Vagina (tissue), 2 donors: ENCODE measurements at regions not wholly inside any gene's neighbourhood (a gene's known extent, or its start where the extent isn't known, plus 50 kb on each side); places are given as distances from the start of the nearest gene placed in this dataset.

Experiments
- DNase-seq, 2 donors: peaks; one replicate each; pipeline ENCODE4 v3.0.0-alpha.2; 2017; ENCODE audit errors: extremely low spot score in 2 of 2
- H3K27ac ChIP-seq: fragments of 200-600 bp; sonication (generic); one replicate; pipeline ENCODE4 v1.5.1; 2019
- H3K27me3 ChIP-seq: fragments of 200-600 bp; sonication (generic); one replicate; pipeline ENCODE4 v1.5.1; 2019
- H3K36me3 ChIP-seq, 2 donors: fragments of 200-600 bp; sonication (generic); one replicate each; pipeline ENCODE4 v1.5.1; 2017 to 2019
- H3K4me1 ChIP-seq: fragments of 200-600 bp; sonication (generic); one replicate; pipeline ENCODE4 v1.5.1; 2019
- H3K4me3 ChIP-seq, 2 donors: fragments of 200-600 bp; sonication (generic); 1 replicate in 1 of 2; 2 replicates in 1 of 2; pipeline ENCODE4 v1.5.1; 2016 to 2019
- H3K9me3 ChIP-seq: fragments of 200-600 bp; sonication (generic); one replicate; pipeline ENCODE4 v1.5.1; 2019
- CTCF ChIP-seq, 3 experiments: fragments of 450-650 bp in 2 of 3; fragments of 200-600 bp in 1 of 3; sonication (generic) in 1 of 3; IDR thresholded peaks; one replicate each; pipeline ENCODE4 v1.5.1; 2017 to 2019; ENCODE audit warnings: antibody characterized with exemption in 3 of 3, mild to moderate bottlenecking in 2 of 3, moderate library complexity in 2 of 3
- POLR2A ChIP-seq, 2 donors: fragments of 450-650 bp; IDR thresholded peaks; one replicate each; pipeline ENCODE4 v1.6.1; 2017; ENCODE audit warnings: antibody characterized with exemption in 2 of 2, mild to moderate bottlenecking in 2 of 2, moderate library complexity in 2 of 2
- POLR2AphosphoS5 ChIP-seq, 2 donors: sonication (generic); formaldehyde crosslinking; IDR thresholded peaks; one replicate each; pipeline ENCODE4 v1.9.0; 2017; ENCODE audit warnings: antibody characterized with exemption in 2 of 2, mild to moderate bottlenecking in 2 of 2, low read depth in 1 of 2; ENCODE audit not compliant: insufficient read depth in 1 of 2
- intact Hi-C: fragments of 100-400 bp; cut with DNase I; formaldehyde crosslinking; loops from one replicate; pipeline ENCODE4 v1.15.1; 2023

DNA sequence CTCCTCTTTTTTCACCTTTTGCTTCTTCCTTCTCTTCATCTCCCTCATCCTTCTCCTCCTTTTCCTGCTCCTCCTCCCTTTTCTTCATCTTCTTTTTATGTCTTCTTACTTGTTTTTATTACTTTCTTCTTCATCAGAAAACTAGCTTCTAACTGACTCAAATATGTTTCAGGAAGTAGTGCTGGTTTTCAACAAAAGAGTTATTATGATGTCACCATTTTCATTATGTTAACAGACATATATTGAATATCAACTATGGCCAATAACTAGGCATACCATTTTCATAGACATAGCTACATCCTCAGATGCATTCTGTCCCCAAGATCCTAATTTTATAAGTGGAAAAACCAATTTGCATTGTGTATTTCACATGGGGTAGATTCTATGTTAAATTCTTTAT is 252.9 kb upstream of the PAPPA start:
- Histone ChIP-seq H3K9me3 (no peaks in the 10 kb centered on the region), H3K27me3 (no peaks in the 10 kb centered on the region), H3K36me3 (no peaks in the 10 kb centered on the region), H3K27ac (no peak overlapping the region), H3K4me3 (no peak overlapping the region), H3K4me1 (no peaks in the 10 kb centered on the region)
- intact Hi-C loops: no loop called here
- TF ChIP-seq POLR2A (IDR thresholded peaks at IDR 0.05) (no peak), CTCF (IDR thresholded peaks at IDR 0.05) (no peak), POLR2AphosphoS5 (IDR thresholded peaks at IDR 0.05; ENCODE audit: insufficient read depth in 1 of 2, low read depth in 1 of 2) (no peak)
- no peak for DNase-seq

GRCh38 chr9:115910959-115911358 is 242.6 kb upstream of the PAPPA start:
- Histone ChIP-seq H3K9me3 (no peaks in the 10 kb centered on the region), H3K27ac (no peak overlapping the region), H3K27me3 (no peaks in the 10 kb centered on the region), H3K4me3 (no peak overlapping the region), H3K36me3 (no peaks in the 10 kb centered on the region), H3K4me1 (no peaks in the 10 kb centered on the region)
- no peak for DNase-seq
- intact Hi-C loops: no loop called here
- TF ChIP-seq POLR2AphosphoS5 (IDR thresholded peaks at IDR 0.05; ENCODE audit: insufficient read depth in 1 of 2, low read depth in 1 of 2) (no peak), CTCF (IDR thresholded peaks at IDR 0.05) (no peak), POLR2A (IDR thresholded peaks at IDR 0.05) (no peak)

DNA sequence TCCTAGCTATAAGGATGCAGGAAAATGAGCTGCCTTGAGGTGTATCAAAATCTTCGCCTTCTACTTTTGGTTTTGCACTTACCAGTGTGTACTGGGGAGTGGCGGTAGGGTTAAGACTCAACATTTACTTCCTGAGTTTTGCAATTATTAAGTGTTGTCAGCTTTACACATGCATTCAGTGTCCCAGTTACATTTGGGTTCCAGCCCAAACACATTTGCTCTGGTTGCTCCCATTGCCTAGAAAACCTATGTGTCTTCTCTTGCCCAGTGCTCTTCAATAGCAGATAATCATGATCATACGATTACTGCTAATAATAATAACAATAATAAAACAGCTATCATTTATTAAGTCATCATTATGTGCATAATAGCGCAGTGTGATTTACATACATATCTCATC is 241.5 kb upstream of the PAPPA start:
- Histone ChIP-seq H3K4me3 (no peak overlapping the region), H3K36me3 (no peaks in the 10 kb centered on the region), H3K9me3 (no peaks in the 10 kb centered on the region), H3K4me1 (no peaks in the 10 kb centered on the region), H3K27ac (no peak overlapping the region), H3K27me3 (no peaks in the 10 kb centered on the region)
- no peak for DNase-seq
- TF ChIP-seq CTCF (IDR thresholded peaks at IDR 0.05) (no peak), POLR2A (IDR thresholded peaks at IDR 0.05) (no peak), POLR2AphosphoS5 (IDR thresholded peaks at IDR 0.05; ENCODE audit: insufficient read depth in 1 of 2, low read depth in 1 of 2) (no peak)
- intact Hi-C loops: no loop called here

GRCh38 chr9:115913696-115914095 is 239.9 kb upstream of the PAPPA start:
- H3K4me1 ChIP-seq: no peaks in the 10 kb centered on the region
- H3K27me3 ChIP-seq: no peaks in the 10 kb centered on the region
- H3K4me3 ChIP-seq: no peak overlapping the region
- intact Hi-C loops: no loop called here
- no peak for DNase-seq
- H3K36me3 ChIP-seq: no peaks in the 10 kb centered on the region
- H3K27ac ChIP-seq: no peak overlapping the region
- TF ChIP-seq POLR2AphosphoS5 (IDR thresholded peaks at IDR 0.05; ENCODE audit: insufficient read depth in 1 of 2, low read depth in 1 of 2) (no peak), POLR2A (IDR thresholded peaks at IDR 0.05) (no peak), CTCF (IDR thresholded peaks at IDR 0.05) (no peak)
- H3K9me3 ChIP-seq: no peaks in the 10 kb centered on the region

DNA sequence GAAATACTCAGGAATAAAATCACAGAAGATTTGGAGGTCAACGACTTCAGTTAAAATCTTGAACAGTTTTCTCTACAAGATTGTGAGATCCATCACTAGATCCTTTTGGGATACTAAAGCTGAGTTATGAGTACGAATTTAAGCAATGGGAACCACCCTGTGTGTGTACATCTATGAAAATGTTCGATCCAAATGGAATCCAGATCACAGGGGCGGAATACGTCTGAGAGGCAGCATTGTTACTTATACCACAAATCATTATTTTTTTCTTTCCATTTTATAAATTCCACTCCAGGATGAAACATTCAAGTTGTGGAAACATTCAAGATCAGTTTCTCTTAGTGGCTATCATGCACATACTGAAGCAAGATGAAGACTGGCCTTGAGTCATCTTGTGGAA is 239.3 kb upstream of the PAPPA start:
- TF ChIP-seq POLR2AphosphoS5 (IDR thresholded peaks at IDR 0.05; ENCODE audit: insufficient read depth in 1 of 2, low read depth in 1 of 2): no peak
- TF ChIP-seq CTCF (IDR thresholded peaks at IDR 0.05): no peak
- no peak for TF ChIP-seq POLR2A (IDR thresholded peaks at IDR 0.05)

More for the DNA sequence above, 239.3 kb upstream of the PAPPA start:
- no peaks in the 10 kb centered on the region for H3K27me3 ChIP-seq
- no peak overlapping the region for H3K27ac ChIP-seq
- no peaks in the 10 kb centered on the region for H3K36me3 ChIP-seq
- H3K4me3 ChIP-seq: no peak overlapping the region
- intact Hi-C loops: no loop called here
- DNase-seq: no peak
- H3K4me1 ChIP-seq: no peaks in the 10 kb centered on the region
- H3K9me3 ChIP-seq: no peaks in the 10 kb centered on the region
